GM23338 (cell line): ENCODE measurements at regions not wholly inside any gene's neighbourhood (a gene's known extent, or its start where the extent isn't known, plus 50 kb on each side); places are given as distances from the start of the nearest gene placed in this dataset.

ENCODE experiments used
- ATAC-seq: fragments of 200-7000 bp; cut with Tn5 transposase; 3 replicates; pipeline ENCODE4 v1.9.1; 2020
- DNase-seq: peaks from one replicate; pipeline ENCODE4 v3.0.0-alpha.2; 2015; ENCODE audit warnings: low spot score
- H2AFZ ChIP-seq: fragments of 200-600 bp; sonication (generic); 2 replicates; pipeline ENCODE4 v1.8.0; 2016; ENCODE audit warnings: antibody characterized with exemption, mild to moderate bottlenecking, moderate library complexity
- H3F3A ChIP-seq: fragments of 200-600 bp; sonication (generic); replicated peaks from 2 replicates; pipeline ENCODE4 v1.8.0; 2017; ENCODE audit warnings: antibody characterized with exemption, mixed run types, low read depth
- H3K27ac ChIP-seq: fragments of 200-600 bp; sonication (generic); 2 replicates; pipeline ENCODE4 v1.6.1; 2016; ENCODE audit warnings: low read depth
- H3K27me3 ChIP-seq: fragments of 200-600 bp; sonication (generic); 2 replicates; pipeline ENCODE4 v1.8.0; 2016; ENCODE audit warnings: mild to moderate bottlenecking, mixed run types, moderate library complexity; ENCODE audit not compliant: insufficient read depth
- H3K36me3 ChIP-seq: fragments of 200-600 bp; sonication (generic); 2 replicates; pipeline ENCODE4 v1.8.0; 2016; ENCODE audit warnings: mild to moderate bottlenecking; ENCODE audit not compliant: insufficient read depth
- H3K4me1 ChIP-seq: fragments of 200-600 bp; sonication (generic); 2 replicates; pipeline ENCODE4 v1.8.0; 2016; ENCODE audit warnings: mild to moderate bottlenecking, moderate library complexity; ENCODE audit not compliant: insufficient read depth
- H3K4me2 ChIP-seq: fragments of 200-600 bp; sonication (generic); 2 replicates; pipeline ENCODE4 v1.7.1; 2017; ENCODE audit warnings: mixed run types
- H3K4me3 ChIP-seq: fragments of 200-600 bp; sonication (generic); 2 replicates; pipeline ENCODE4 v1.6.1; 2016; ENCODE audit warnings: mixed run types
- H3K79me2 ChIP-seq: fragments of 200-600 bp; sonication (generic); replicated peaks from 2 replicates; pipeline ENCODE4 v1.8.0; 2017; ENCODE audit warnings: mild to moderate bottlenecking; ENCODE audit not compliant: insufficient read depth
- H3K9me2 ChIP-seq: fragments of 200-600 bp; sonication (generic); 2 replicates; pipeline ENCODE4 v1.8.0; 2017; ENCODE audit not compliant: insufficient read depth
- H4K20me1 ChIP-seq: fragments of 200-600 bp; sonication (generic); replicated peaks from 2 replicates; pipeline ENCODE4 v1.8.0; 2017; ENCODE audit warnings: mild to moderate bottlenecking; ENCODE audit not compliant: insufficient read depth
- H3K27ac Mint-ChIP-seq: 2 replicates; pipeline ENCODE4 v1.8.0; 2020; ENCODE audit warnings: inconsistent platforms, mild to moderate bottlenecking, moderate library complexity, mixed read lengths
- H3K27me3 Mint-ChIP-seq: 3 replicates; pipeline ENCODE4 v1.8.0; 2022; ENCODE audit warnings: low read depth, mild to moderate bottlenecking, moderate library complexity, mixed read lengths, inconsistent platforms; ENCODE audit not compliant: insufficient read depth, poor library complexity
- H3K36me3 Mint-ChIP-seq: 3 replicates; pipeline ENCODE4 v1.8.0; 2021; ENCODE audit warnings: low read depth, mild to moderate bottlenecking, inconsistent platforms, moderate library complexity, mixed read lengths
- H3K4me1 Mint-ChIP-seq: 3 replicates; pipeline ENCODE4 v1.8.0; 2020; ENCODE audit warnings: mild to moderate bottlenecking, inconsistent platforms, mixed read lengths
- H3K4me3 Mint-ChIP-seq: 3 replicates; pipeline ENCODE4 v1.8.0; 2021; ENCODE audit warnings: moderate library complexity, mild to moderate bottlenecking, inconsistent platforms, mixed read lengths
- H3K9me3 Mint-ChIP-seq: 3 replicates; pipeline ENCODE4 v1.8.0; 2020; ENCODE audit warnings: moderate library complexity, mild to moderate bottlenecking, inconsistent platforms, mixed read lengths
- CREB1 ChIP-seq: fragments of 250-450 bp; sonication (Bioruptor Pico); IDR thresholded peaks from 2 replicates; pipeline ENCODE4 v1.5.0; 2020; ENCODE audit warnings: low read depth, mild to moderate bottlenecking, moderate library complexity
- CTCF ChIP-seq, 2 experiments: fragments of 200-600 bp in 1 of 2; sonication (generic) in 1 of 2; conservative IDR thresholded peaks; 2 replicates each; pipeline versions ENCODE4 v1.5.1 to v1.6.1; 2016 to 2017; ENCODE audit warnings: antibody characterized with exemption in 2 of 2, low read depth in 2 of 2, mild to moderate bottlenecking in 2 of 2, moderate library complexity in 1 of 2
- ETS1 ChIP-seq: IDR thresholded peaks from 2 replicates; pipeline ENCODE4 v1.6.1; 2016; ENCODE audit warnings: antibody characterized with exemption
- EZH2 ChIP-seq: fragments of 200-600 bp; sonication (generic); IDR thresholded peaks from one replicate; pipeline ENCODE4 v1.8.0; 2017; ENCODE audit warnings: antibody characterized with exemption, mild to moderate bottlenecking, low read depth; ENCODE audit not compliant: unreplicated experiment
- EZH2phosphoT487 ChIP-seq: fragments of 200-600 bp; sonication (generic); IDR thresholded peaks from one replicate; pipeline ENCODE4 v1.8.1; 2018; ENCODE audit warnings: antibody characterized with exemption; ENCODE audit not compliant: unreplicated experiment
- JUNB ChIP-seq: IDR thresholded peaks from one replicate; pipeline ENCODE4 v1.6.1; 2016; ENCODE audit warnings: antibody characterized with exemption; ENCODE audit not compliant: unreplicated experiment
- NANOG ChIP-seq: IDR thresholded peaks from 2 replicates; pipeline ENCODE4 v1.6.1; 2016; ENCODE audit warnings: antibody characterized with exemption, borderline replicate concordance
- POLR2AphosphoS5 ChIP-seq: IDR thresholded peaks from 2 replicates; pipeline ENCODE4 v1.6.1; 2016; ENCODE audit warnings: antibody characterized with exemption, low read depth
- REST ChIP-seq: IDR thresholded peaks from one replicate; pipeline ENCODE4 v1.6.1; 2018; ENCODE audit warnings: antibody characterized with exemption; ENCODE audit not compliant: unreplicated experiment
- STAT1 ChIP-seq: IDR thresholded peaks from one replicate; pipeline ENCODE4 v1.6.1; 2016; ENCODE audit warnings: antibody characterized with exemption; ENCODE audit not compliant: unreplicated experiment
- ZNF114 ChIP-seq: fragments of 250-450 bp; sonication (Bioruptor Pico); IDR thresholded peaks from 2 replicates; pipeline ENCODE4 v1.5.0; 2020; ENCODE audit warnings: mild to moderate bottlenecking, moderate library complexity
- ZNF331 ChIP-seq: fragments of 250-450 bp; sonication (Bioruptor Pico); IDR thresholded peaks from 2 replicates; pipeline ENCODE4 v1.5.0; 2020; ENCODE audit warnings: low read depth, mild to moderate bottlenecking, moderate library complexity
- ZNF462 ChIP-seq: fragments of 250-450 bp; sonication (Bioruptor Pico); IDR thresholded peaks from 2 replicates; pipeline ENCODE4 v1.5.0; 2020; ENCODE audit warnings: mild to moderate bottlenecking, moderate library complexity

GRCh38 chr9:36517131-36517530 is 55.6 kb upstream of the MELK start:
- H3K4me3 Mint-ChIP-seq: no peak overlapping the region
- no peaks in the 10 kb centered on the region for H3K27me3 ChIP-seq
- no peak for ATAC-seq
- DNase-seq: no peak
- no peak overlapping the region for H3K4me3 ChIP-seq
- no peaks in the 10 kb centered on the region for H3K36me3 ChIP-seq
- H3K27ac ChIP-seq: no peak overlapping the region
- H3K9me3 Mint-ChIP-seq: no peaks in the 10 kb centered on the region
- peak overlapping the region; percentile 66; the same call in 1 of the 2 replicates for H2AFZ ChIP-seq
- H3K9me2 ChIP-seq: no peaks in the 10 kb centered on the region
- H3K27ac Mint-ChIP-seq: no peak overlapping the region
- no peaks in the 10 kb centered on the region for H4K20me1 ChIP-seq
- H3K4me1 Mint-ChIP-seq: 0 out of 3 replicates have a peak, but pooled peaks cover 2% of the 10 kb centered on the region
- no peak overlapping the region for H3K4me2 ChIP-seq
- TF ChIP-seq ETS1: no peak
- no peak for TF ChIP-seq REST
- TF ChIP-seq EZH2phosphoT487: no peak
- no peak for TF ChIP-seq CTCF (conservative IDR thresholded peaks at IDR 0.05; ENCODE audit: low read depth in 2 of 2)
- no peak for TF ChIP-seq ZNF331 (CRISPR knock-in tag)
- TF ChIP-seq STAT1: no peak
- no peak for TF ChIP-seq CREB1 (CRISPR knock-in tag)
- TF ChIP-seq NANOG: no peak
- TF ChIP-seq JUNB: no peak
- no peak for TF ChIP-seq EZH2
- TF ChIP-seq POLR2AphosphoS5: no peak
- TF ChIP-seq ZNF114 (CRISPR knock-in tag): no peak
- TF ChIP-seq ZNF462 (CRISPR knock-in tag): no peak
- H3K4me1 ChIP-seq: no peaks in the 10 kb centered on the region; the same call in 1 of the 2 replicates
- H3K79me2 ChIP-seq: no peaks in the 10 kb centered on the region
- no peaks in the 10 kb centered on the region for H3F3A ChIP-seq
- H3K36me3 Mint-ChIP-seq: no peaks in the 10 kb centered on the region
- H3K27me3 Mint-ChIP-seq: peaks cover 5% of the 10 kb centered on the region
